Karpas-422 (cell line): ENCODE measurements at regions not wholly inside any gene's neighbourhood (a gene's known extent, or its start where the extent isn't known, plus 50 kb on each side); places are given as distances from the start of the nearest gene placed in this dataset.

Experiments
- DNase-seq: peaks from one replicate; pipeline ENCODE4 v3.0.0-alpha.2; 2015
- H2AFZ ChIP-seq: fragments of 200-600 bp; sonication (generic); 2 replicates; pipeline ENCODE4 v1.6.1; 2014; ENCODE audit warnings: antibody characterized with exemption, low read length, mixed read lengths
- H3K27ac ChIP-seq: fragments of 200-600 bp; sonication (generic); 2 replicates; pipeline ENCODE4 v1.5.1; 2014; ENCODE audit warnings: mild to moderate bottlenecking, low read length, moderate library complexity
- H3K27me3 ChIP-seq: fragments of 200-600 bp; sonication (generic); 2 replicates; pipeline ENCODE4 v1.6.1; 2014; ENCODE audit warnings: low read length, mixed read lengths
- H3K36me3 ChIP-seq: fragments of 200-600 bp; sonication (generic); 2 replicates; pipeline ENCODE4 v1.6.1; 2014; ENCODE audit warnings: low read length, mixed read lengths; ENCODE audit not compliant: insufficient read depth
- H3K4me1 ChIP-seq: fragments of 200-600 bp; sonication (generic); 2 replicates; pipeline ENCODE4 v1.6.1; 2014; ENCODE audit warnings: mild to moderate bottlenecking, low read length, mixed read lengths
- H3K4me2 ChIP-seq: fragments of 200-600 bp; sonication (generic); 2 replicates; pipeline ENCODE4 v1.6.1; 2014; ENCODE audit warnings: low read length, low read depth, mild to moderate bottlenecking; ENCODE audit not compliant: poor library complexity, severe bottlenecking
- H3K4me3 ChIP-seq: fragments of 200-600 bp; sonication (generic); 2 replicates; pipeline ENCODE4 v1.5.1; 2014; ENCODE audit warnings: mild to moderate bottlenecking, antibody characterized with exemption, low read length, mixed read lengths
- H3K79me2 ChIP-seq: fragments of 200-600 bp; sonication (generic); 2 replicates; pipeline ENCODE4 v1.6.1; 2014; ENCODE audit warnings: mild to moderate bottlenecking, low read length, mixed read lengths
- H3K9ac ChIP-seq: fragments of 200-600 bp; sonication (generic); 2 replicates; pipeline ENCODE4 v1.6.0; 2014; ENCODE audit warnings: low read length
- H3K9me2 ChIP-seq: fragments of 200-600 bp; sonication (generic), shearing (Covaris generic); replicated peaks from 2 replicates; pipeline ENCODE4 v1.6.0; 2014; ENCODE audit warnings: mild to moderate bottlenecking, low read length, moderate library complexity; ENCODE audit not compliant: insufficient read depth
- H3K9me3 ChIP-seq: fragments of 300-700, 200-600 bp; sonication (generic); 2 replicates; pipeline ENCODE4 v1.6.1; 2014; ENCODE audit warnings: low read length, mixed read lengths
- H4K20me1 ChIP-seq: fragments of 200-600 bp; sonication (generic); 2 replicates; pipeline ENCODE4 v1.6.1; 2014; ENCODE audit warnings: mild to moderate bottlenecking, antibody characterized with exemption, low read length, low read depth; ENCODE audit not compliant: insufficient read depth

- DNase-seq, result no peak
- no peak overlapping the region for H3K9ac ChIP-seq
- no peak overlapping the region for H3K27ac ChIP-seq
- H4K20me1 ChIP-seq, result no peaks in the 10 kb centered on the region
- no peaks in the 10 kb centered on the region for H3K9me2 ChIP-seq
- no peak overlapping the region for H3K4me3 ChIP-seq
- no peak overlapping the region for H2AFZ ChIP-seq
- no peaks in the 10 kb centered on the region for H3K36me3 ChIP-seq
- no peaks in the 10 kb centered on the region for H3K9me3 ChIP-seq
- no peak overlapping the region for H3K4me2 ChIP-seq
- no peaks in the 10 kb centered on the region for H3K4me1 ChIP-seq
- no peaks in the 10 kb centered on the region for H3K79me2 ChIP-seq
- H3K27me3 ChIP-seq, result no peaks in the 10 kb centered on the region
Measured at GRCh38 chr12:13505224-13505623, 308.7 kb downstream of the EMP1 start.

- Histone ChIP-seq H3K27me3 (no peaks in the 10 kb centered on the region), H2AFZ (no peak overlapping the region), H3K9me3 (no peaks in the 10 kb centered on the region), H3K27ac (no peak overlapping the region), H3K4me1 (no peaks in the 10 kb centered on the region), H3K79me2 (no peaks in the 10 kb centered on the region), H3K9me2 (no peaks in the 10 kb centered on the region), H3K36me3 (no peaks in the 10 kb centered on the region), H3K4me2 (no peak overlapping the region), H3K4me3 (no peak overlapping the region), H4K20me1 (no peaks in the 10 kb centered on the region), H3K9ac (no peak overlapping the region)
- no peak for DNase-seq
Measured at GRCh38 chr12:13504736-13505135, 308.2 kb downstream of the EMP1 start.

- no peak for DNase-seq
- Histone ChIP-seq H3K9me3 (no peaks in the 10 kb centered on the region), H3K27ac (no peak overlapping the region), H3K9me2 (no peaks in the 10 kb centered on the region), H3K36me3 (no peaks in the 10 kb centered on the region), H3K4me2 (no peak overlapping the region), H4K20me1 (no peaks in the 10 kb centered on the region), H3K4me3 (no peak overlapping the region), H2AFZ (no peak overlapping the region), H3K4me1 (no peaks in the 10 kb centered on the region), H3K9ac (no peak overlapping the region), H3K27me3 (no peaks in the 10 kb centered on the region), H3K79me2 (no peaks in the 10 kb centered on the region)
Measured at GRCh38 chr12:13504074-13504473, 307.5 kb downstream of the EMP1 start.

- Histone ChIP-seq H3K9me3 (no peaks in the 10 kb centered on the region), H3K4me3 (no peak overlapping the region), H2AFZ (no peak overlapping the region), H3K36me3 (no peaks in the 10 kb centered on the region), H3K9ac (no peak overlapping the region), H3K27me3 (no peaks in the 10 kb centered on the region), H3K9me2 (no peaks in the 10 kb centered on the region), H3K79me2 (no peaks in the 10 kb centered on the region), H4K20me1 (no peaks in the 10 kb centered on the region), H3K4me2 (no peak overlapping the region), H3K27ac (no peak overlapping the region), H3K4me1 (peaks cover 7% of the 10 kb centered on the region)
- DNase-seq, result no peak
Measured at GRCh38 chr12:13503094-13503835, 306.7 kb downstream of the EMP1 start.

GRCh38 chr12:13499008-13499407 is 302.5 kb downstream of the EMP1 start:
- Histone ChIP-seq H3K9me2 (no peaks in the 10 kb centered on the region), H3K4me2 (no peak overlapping the region)

GRCh38 chr12:13496111-13496510 is 299.6 kb downstream of the EMP1 start:
- DNase-seq, result no peak
- Histone ChIP-seq H3K27ac (no peak overlapping the region), H4K20me1 (no peaks in the 10 kb centered on the region), H3K9me3 (no peaks in the 10 kb centered on the region), H3K9ac (no peak overlapping the region), H2AFZ (no peak overlapping the region), H3K4me2 (no peak overlapping the region), H3K9me2 (no peaks in the 10 kb centered on the region), H3K27me3 (no peaks in the 10 kb centered on the region), H3K36me3 (no peaks in the 10 kb centered on the region), H3K79me2 (no peaks in the 10 kb centered on the region), H3K4me1 (peaks cover 8% of the 10 kb centered on the region), H3K4me3 (no peak overlapping the region)

More at GRCh38 chr12:13499008-13499407, 302.5 kb downstream of the EMP1 start:
- Histone ChIP-seq H3K27ac (no peak overlapping the region), H3K4me3 (no peak overlapping the region), H3K4me1 (peaks cover 8% of the 10 kb centered on the region), H3K9ac (no peak overlapping the region), H2AFZ (no peak overlapping the region), H3K9me3 (no peaks in the 10 kb centered on the region), H4K20me1 (no peaks in the 10 kb centered on the region), H3K27me3 (no peaks in the 10 kb centered on the region), H3K79me2 (no peaks in the 10 kb centered on the region), H3K36me3 (no peaks in the 10 kb centered on the region)
- DNase-seq, result no peak

GRCh38 chr12:13489246-13489645 is 292.7 kb downstream of the EMP1 start:
- H3K27ac ChIP-seq, result no peak overlapping the region
- H3K9me3 ChIP-seq, result no peaks in the 10 kb centered on the region
- H3K36me3 ChIP-seq, result no peaks in the 10 kb centered on the region
- no peaks in the 10 kb centered on the region for H3K4me1 ChIP-seq
- H3K9me2 ChIP-seq, result no peaks in the 10 kb centered on the region
- H2AFZ ChIP-seq, result no peak overlapping the region
- H3K9ac ChIP-seq, result no peak overlapping the region
- no peak for DNase-seq
- no peaks in the 10 kb centered on the region for H3K27me3 ChIP-seq
- H4K20me1 ChIP-seq, result no peaks in the 10 kb centered on the region
- no peak overlapping the region for H3K4me3 ChIP-seq
- H3K79me2 ChIP-seq, result no peaks in the 10 kb centered on the region
- no peak overlapping the region for H3K4me2 ChIP-seq

- Histone ChIP-seq H3K9me2 (no peaks in the 10 kb centered on the region), H3K36me3 (no peaks in the 10 kb centered on the region)
Measured at GRCh38 chr12:13487326-13487725, 290.8 kb downstream of the EMP1 start.

More at GRCh38 chr12:13487326-13487725, 290.8 kb downstream of the EMP1 start:
- no peak overlapping the region for H3K9ac ChIP-seq
- no peaks in the 10 kb centered on the region for H3K79me2 ChIP-seq
- H3K9me3 ChIP-seq, result no peaks in the 10 kb centered on the region
- no peak overlapping the region for H3K4me2 ChIP-seq
- no peak overlapping the region for H3K4me3 ChIP-seq
- no peak overlapping the region for H3K27ac ChIP-seq
- no peaks in the 10 kb centered on the region for H4K20me1 ChIP-seq
- H3K4me1 ChIP-seq, result no peaks in the 10 kb centered on the region
- H3K27me3 ChIP-seq, result no peaks in the 10 kb centered on the region
- no peak overlapping the region for H2AFZ ChIP-seq
- no peak for DNase-seq
